ENCODE measurements at regions not wholly inside any gene's neighbourhood (a gene's known extent, or its start where the extent isn't known, plus 50 kb on each side); places are given as distances from the start of the nearest gene placed in this dataset.

DNA sequence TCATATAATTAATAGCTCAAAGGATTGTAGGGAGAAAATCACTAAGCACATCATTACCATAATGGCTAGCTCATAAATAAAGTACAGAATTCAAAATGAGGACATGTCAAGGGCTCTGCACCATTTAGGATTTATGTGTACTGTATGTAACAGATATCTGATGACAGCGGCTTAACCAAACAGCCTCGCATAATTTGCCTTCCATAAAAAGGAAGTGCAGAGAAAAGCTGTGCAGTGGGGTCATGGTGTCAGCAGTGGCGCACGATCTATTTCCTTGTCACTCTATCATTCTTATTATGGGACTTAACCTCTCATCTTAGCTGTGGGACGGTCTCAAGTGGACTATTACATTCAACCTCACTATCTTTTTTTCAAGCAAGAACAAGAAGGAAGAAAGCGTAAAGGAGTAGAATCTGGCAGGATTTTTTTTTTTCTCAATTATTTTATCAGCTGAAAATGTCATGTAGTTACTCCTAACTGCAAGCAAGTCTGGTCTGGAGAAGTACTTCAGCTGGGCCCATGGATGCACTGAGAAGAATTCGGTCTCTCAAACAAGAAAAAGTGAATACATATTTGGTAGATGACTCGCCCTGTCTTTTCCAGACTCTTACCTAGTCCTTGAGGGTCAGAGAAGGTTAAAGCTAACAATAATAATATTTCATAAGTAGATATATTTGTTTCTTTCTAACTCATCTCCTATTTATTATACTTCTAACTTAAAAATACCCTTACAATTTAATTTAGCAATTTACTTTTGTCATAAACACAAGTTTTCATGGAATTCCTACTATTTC lies 94.6 kb downstream of the COX18 start:
- 91 to 96% methylated on average over 8 of the region's 8 CpGs for WGBS, 2 experiments
- H3K27ac ChIP-seq (ENCODE audit: insufficient read depth, low read depth, low read length, poor library complexity, severe bottlenecking), result no peak overlapping the region
- no peaks in the 10 kb centered on the region for H3K9me3 ChIP-seq (ENCODE audit: control insufficient read depth, low read length)
- H3K4me1 ChIP-seq (ENCODE audit: control insufficient read depth, insufficient read depth, low read length), result peaks cover 4% of the 10 kb centered on the region
- no peaks in the 10 kb centered on the region for H3K36me3 ChIP-seq (ENCODE audit: control insufficient read depth, insufficient read depth, low read length)
- no peaks in the 10 kb centered on the region for H3K27me3 ChIP-seq (ENCODE audit: control insufficient read depth, insufficient read depth, low read length, poor library complexity, severe bottlenecking)
- H3K4me3 ChIP-seq (ENCODE audit: insufficient read depth, low read depth, low read length), result no peak overlapping the region

DNA sequence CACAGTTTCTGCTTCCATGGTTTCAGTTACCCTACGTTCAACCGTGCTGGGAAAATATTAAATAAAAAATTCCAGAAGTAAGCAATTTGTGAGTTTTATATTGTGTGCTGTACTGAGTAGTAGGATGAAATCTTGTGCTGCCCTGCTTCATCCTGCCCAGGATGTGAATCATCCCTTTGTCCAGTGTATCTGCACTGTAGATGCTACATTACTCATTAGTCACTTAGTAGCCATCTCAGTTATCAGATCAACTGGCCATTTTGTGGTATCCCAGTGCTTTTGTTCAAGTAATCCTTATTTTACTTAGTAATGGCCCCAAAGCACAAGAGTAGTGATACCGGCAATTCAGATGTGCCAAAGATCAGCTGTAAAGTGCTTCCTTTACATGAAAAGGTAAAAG lies 97.9 kb downstream of the COX18 start:
- H3K27ac ChIP-seq (ENCODE audit: insufficient read depth, low read depth, low read length, poor library complexity, severe bottlenecking), result no peak overlapping the region
- 93 to 100% methylated on average over 1 to 3 of the region's 3 CpGs for WGBS, 2 experiments
- H3K36me3 ChIP-seq (ENCODE audit: control insufficient read depth, insufficient read depth, low read length), result no peaks in the 10 kb centered on the region
- H3K4me3 ChIP-seq (ENCODE audit: insufficient read depth, low read depth, low read length), result no peak overlapping the region
- no peaks in the 10 kb centered on the region for H3K9me3 ChIP-seq (ENCODE audit: control insufficient read depth, low read length)
- peaks cover 11% of the 10 kb centered on the region for H3K4me1 ChIP-seq (ENCODE audit: control insufficient read depth, insufficient read depth, low read length)
- no peaks in the 10 kb centered on the region for H3K27me3 ChIP-seq (ENCODE audit: control insufficient read depth, insufficient read depth, low read length, poor library complexity, severe bottlenecking)

DNA sequence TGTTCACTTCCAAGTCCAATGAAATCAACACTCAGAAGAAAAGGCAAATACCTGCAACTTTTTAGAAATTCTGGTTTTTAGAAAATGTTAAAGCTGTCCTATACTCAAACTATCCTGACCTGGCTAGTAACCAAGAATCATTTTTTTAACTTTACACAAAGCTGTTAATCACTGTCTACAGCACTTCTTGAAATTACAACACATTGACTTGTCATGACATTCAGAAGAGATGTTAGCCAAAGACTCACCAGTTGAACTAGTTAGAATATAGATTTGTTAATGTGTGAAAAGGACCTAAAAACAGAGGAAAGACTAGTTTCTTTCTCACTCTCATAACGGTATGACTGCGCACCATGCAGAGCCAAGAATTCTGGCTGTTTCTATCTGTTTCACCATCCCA lies 98.8 kb downstream of the COX18 start:
- Histone ChIP-seq H3K27ac (ENCODE audit: insufficient read depth, low read depth, low read length, poor library complexity, severe bottlenecking) (no peak overlapping the region), H3K9me3 (ENCODE audit: control insufficient read depth, low read length) (no peaks in the 10 kb centered on the region), H3K4me3 (ENCODE audit: insufficient read depth, low read depth, low read length) (no peak overlapping the region), H3K36me3 (ENCODE audit: control insufficient read depth, insufficient read depth, low read length) (no peaks in the 10 kb centered on the region), H3K4me1 (ENCODE audit: control insufficient read depth, insufficient read depth, low read length) (peaks cover 11% of the 10 kb centered on the region), H3K27me3 (ENCODE audit: control insufficient read depth, insufficient read depth, low read length, poor library complexity, severe bottlenecking) (no peaks in the 10 kb centered on the region)
- WGBS, 2 experiments, result 94 to 98% methylated on average over 2 of the region's 2 CpGs

DNA sequence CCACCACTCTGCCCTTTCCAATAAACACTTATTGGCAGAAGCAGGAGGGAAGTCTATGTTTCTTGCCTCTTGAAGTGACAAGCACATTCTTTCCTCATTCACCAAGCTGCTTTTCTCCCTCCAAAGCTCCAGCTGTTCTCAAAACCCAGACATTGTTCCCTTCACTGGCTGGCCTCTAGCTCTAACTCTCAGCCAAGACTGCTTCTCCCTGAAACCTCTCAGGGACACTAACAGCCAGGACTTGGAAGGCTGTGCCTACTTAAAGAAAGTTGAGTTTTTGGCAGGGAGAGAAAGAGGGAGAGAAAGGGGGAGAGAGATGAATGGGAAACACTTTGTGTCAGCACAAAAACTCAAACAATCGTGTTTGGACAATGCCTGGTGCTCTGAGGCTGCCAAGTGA lies 99.5 kb downstream of the COX18 start:
- H3K4me1 ChIP-seq (ENCODE audit: control insufficient read depth, insufficient read depth, low read length), result peaks cover 11% of the 10 kb centered on the region
- H3K36me3 ChIP-seq (ENCODE audit: control insufficient read depth, insufficient read depth, low read length), result no peaks in the 10 kb centered on the region
- 56 to 73% methylated on average over 1 of the region's 1 CpG for WGBS, 2 experiments
- H3K27me3 ChIP-seq (ENCODE audit: control insufficient read depth, insufficient read depth, low read length, poor library complexity, severe bottlenecking), result no peaks in the 10 kb centered on the region
- peak overlapping the region; percentile 27 for H3K27ac ChIP-seq (ENCODE audit: insufficient read depth, low read depth, low read length, poor library complexity, severe bottlenecking)
- no peaks in the 10 kb centered on the region for H3K9me3 ChIP-seq (ENCODE audit: control insufficient read depth, low read length)
- no peak overlapping the region for H3K4me3 ChIP-seq (ENCODE audit: insufficient read depth, low read depth, low read length)

DNA sequence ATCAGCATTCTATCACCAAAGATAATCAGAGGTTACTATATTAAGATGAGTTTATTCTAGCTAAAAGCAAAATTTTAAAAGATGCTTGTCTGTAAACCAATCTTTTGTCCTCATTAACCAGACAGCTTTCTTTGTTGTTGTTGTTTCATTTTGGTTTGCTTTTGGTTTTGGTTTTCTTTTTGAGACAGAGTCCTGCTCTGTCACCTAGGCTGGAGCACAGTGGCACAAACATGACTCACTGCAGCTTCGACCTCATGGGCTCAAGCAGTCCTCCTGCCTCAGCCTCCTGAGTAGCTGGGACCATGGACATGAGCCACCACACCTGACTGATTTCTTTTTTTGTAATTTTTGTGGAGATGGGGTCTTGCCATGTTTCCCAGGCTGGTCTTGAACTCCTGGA lies 102.9 kb downstream of the COX18 start:
- no peaks in the 10 kb centered on the region for H3K36me3 ChIP-seq (ENCODE audit: control insufficient read depth, insufficient read depth, low read length)
- WGBS, 2 experiments, result 88 to 89% methylated on average over 1 of the region's 1 CpG
- peaks cover 11% of the 10 kb centered on the region for H3K4me1 ChIP-seq (ENCODE audit: control insufficient read depth, insufficient read depth, low read length)
- no peak overlapping the region for H3K4me3 ChIP-seq (ENCODE audit: insufficient read depth, low read depth, low read length)
- no peaks in the 10 kb centered on the region for H3K27me3 ChIP-seq (ENCODE audit: control insufficient read depth, insufficient read depth, low read length, poor library complexity, severe bottlenecking)
- no peak overlapping the region for H3K27ac ChIP-seq (ENCODE audit: insufficient read depth, low read depth, low read length, poor library complexity, severe bottlenecking)
- H3K9me3 ChIP-seq (ENCODE audit: control insufficient read depth, low read length), result no peaks in the 10 kb centered on the region

DNA sequence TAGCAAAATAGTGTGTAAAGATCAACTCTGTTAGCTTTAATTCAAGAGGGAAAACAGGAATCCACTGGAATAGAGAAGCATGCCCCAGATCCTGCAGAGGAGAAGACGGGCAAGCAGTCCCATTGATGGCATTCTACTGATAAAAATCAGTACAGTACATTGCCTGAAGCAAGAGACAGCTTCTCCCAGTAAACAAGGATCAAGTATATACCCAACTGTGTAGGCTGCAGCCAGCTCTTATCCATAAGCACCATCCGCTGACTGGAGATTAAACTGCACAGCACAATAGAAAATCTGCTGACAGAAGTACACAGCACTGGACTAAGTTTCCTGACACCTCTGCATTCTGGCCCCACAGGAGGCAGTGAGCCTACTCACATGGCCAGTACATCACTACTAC lies 110.1 kb downstream of the COX18 start:
- Histone ChIP-seq H3K27ac (ENCODE audit: insufficient read depth, low read depth, low read length, poor library complexity, severe bottlenecking) (no peak overlapping the region), H3K36me3 (ENCODE audit: control insufficient read depth, insufficient read depth, low read length) (no peaks in the 10 kb centered on the region), H3K4me3 (ENCODE audit: insufficient read depth, low read depth, low read length) (no peak overlapping the region), H3K4me1 (ENCODE audit: control insufficient read depth, insufficient read depth, low read length) (no peaks in the 10 kb centered on the region), H3K27me3 (ENCODE audit: control insufficient read depth, insufficient read depth, low read length, poor library complexity, severe bottlenecking) (no peaks in the 10 kb centered on the region), H3K9me3 (ENCODE audit: control insufficient read depth, low read length) (no peaks in the 10 kb centered on the region)
- WGBS, 2 experiments, result 91 to 93% methylated on average over 2 of the region's 2 CpGs

DNA sequence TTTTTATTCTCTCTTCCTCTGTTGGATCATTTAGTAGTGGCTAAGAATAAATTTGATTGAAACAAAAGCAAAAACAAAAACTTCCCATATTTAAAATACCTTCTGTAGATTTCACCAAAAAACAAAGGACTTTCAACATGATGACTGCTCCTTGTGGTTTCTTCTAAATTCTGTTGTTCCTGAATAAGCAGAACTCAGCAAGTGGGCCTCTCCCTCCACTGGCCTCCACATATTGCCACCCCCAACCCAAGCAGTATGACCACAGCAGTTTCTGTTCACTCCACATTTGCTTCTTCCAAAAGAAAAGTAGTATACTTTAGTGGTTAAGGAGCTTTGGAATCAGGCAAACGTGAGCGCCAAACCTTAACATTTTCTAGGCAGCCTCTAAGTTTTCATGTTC lies 114.7 kb downstream of the COX18 start:
- no peaks in the 10 kb centered on the region for H3K27me3 ChIP-seq (ENCODE audit: control insufficient read depth, insufficient read depth, low read length, poor library complexity, severe bottlenecking)
- 100% methylated on average over 2 of the region's 2 CpGs; no CpG with 5 or more reads in 1 of the 2 experiments for WGBS, 2 experiments
- no peaks in the 10 kb centered on the region for H3K36me3 ChIP-seq (ENCODE audit: control insufficient read depth, insufficient read depth, low read length)
- H3K4me3 ChIP-seq (ENCODE audit: insufficient read depth, low read depth, low read length), result no peak overlapping the region
- H3K27ac ChIP-seq (ENCODE audit: insufficient read depth, low read depth, low read length, poor library complexity, severe bottlenecking), result no peak overlapping the region
- H3K4me1 ChIP-seq (ENCODE audit: control insufficient read depth, insufficient read depth, low read length), result no peaks in the 10 kb centered on the region
- no peaks in the 10 kb centered on the region for H3K9me3 ChIP-seq (ENCODE audit: control insufficient read depth, low read length)

DNA sequence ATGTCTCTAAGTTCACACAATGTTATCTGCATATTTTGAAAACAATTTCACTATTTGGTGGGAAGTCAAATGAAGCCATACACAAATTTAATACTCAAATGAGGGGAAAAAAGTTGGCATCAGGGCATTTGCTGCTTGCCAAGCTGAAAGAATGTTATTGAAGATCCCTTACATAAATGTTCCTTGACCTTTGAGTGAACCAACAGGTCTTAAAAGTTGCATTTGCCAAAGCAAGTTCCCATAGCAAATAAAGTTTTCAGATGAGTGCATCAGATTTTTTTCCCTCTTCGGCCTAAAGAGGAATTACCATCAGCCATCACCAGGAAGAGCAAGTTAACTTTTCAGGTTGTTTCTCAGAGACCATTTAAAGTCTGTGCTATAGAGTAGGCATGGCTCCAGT lies 115.9 kb downstream of the COX18 start:
- H3K27me3 ChIP-seq (ENCODE audit: control insufficient read depth, insufficient read depth, low read length, poor library complexity, severe bottlenecking), result no peaks in the 10 kb centered on the region
- WGBS, 2 experiments, result 85 to 100% methylated on average over 1 of the region's 1 CpG
- no peaks in the 10 kb centered on the region for H3K36me3 ChIP-seq (ENCODE audit: control insufficient read depth, insufficient read depth, low read length)
- no peaks in the 10 kb centered on the region for H3K9me3 ChIP-seq (ENCODE audit: control insufficient read depth, low read length)
- H3K4me1 ChIP-seq (ENCODE audit: control insufficient read depth, insufficient read depth, low read length), result no peaks in the 10 kb centered on the region
- no peak overlapping the region for H3K4me3 ChIP-seq (ENCODE audit: insufficient read depth, low read depth, low read length)
- H3K27ac ChIP-seq (ENCODE audit: insufficient read depth, low read depth, low read length, poor library complexity, severe bottlenecking), result no peak overlapping the region

DNA sequence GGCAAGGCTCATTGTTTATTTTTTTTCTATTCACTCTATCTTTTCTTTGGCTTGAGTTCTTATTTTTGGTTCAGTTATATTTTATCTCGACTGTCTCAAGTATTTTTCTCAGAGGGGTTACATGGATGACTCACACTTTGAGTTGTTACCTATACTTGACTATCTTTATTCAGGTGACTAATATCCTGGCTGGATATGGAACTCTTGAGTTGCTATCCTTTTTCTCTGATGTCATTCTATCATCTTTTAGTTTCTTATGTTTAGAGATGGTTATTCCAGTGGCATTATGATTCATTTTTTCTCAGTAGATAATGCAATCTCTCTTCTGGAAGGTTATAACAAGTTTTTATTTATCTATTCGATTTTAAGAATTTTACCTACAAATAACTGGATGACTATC lies 117.9 kb downstream of the COX18 start:
- no peaks in the 10 kb centered on the region for H3K4me1 ChIP-seq (ENCODE audit: control insufficient read depth, insufficient read depth, low read length)
- H3K27ac ChIP-seq (ENCODE audit: insufficient read depth, low read depth, low read length, poor library complexity, severe bottlenecking), result no peak overlapping the region
- H3K36me3 ChIP-seq (ENCODE audit: control insufficient read depth, insufficient read depth, low read length), result no peaks in the 10 kb centered on the region
- no peaks in the 10 kb centered on the region for H3K27me3 ChIP-seq (ENCODE audit: control insufficient read depth, insufficient read depth, low read length, poor library complexity, severe bottlenecking)
- H3K9me3 ChIP-seq (ENCODE audit: control insufficient read depth, low read length), result no peaks in the 10 kb centered on the region
- WGBS, 2 experiments, result 90 to 100% methylated on average over 2 of the region's 2 CpGs
- no peak overlapping the region for H3K4me3 ChIP-seq (ENCODE audit: insufficient read depth, low read depth, low read length)

DNA sequence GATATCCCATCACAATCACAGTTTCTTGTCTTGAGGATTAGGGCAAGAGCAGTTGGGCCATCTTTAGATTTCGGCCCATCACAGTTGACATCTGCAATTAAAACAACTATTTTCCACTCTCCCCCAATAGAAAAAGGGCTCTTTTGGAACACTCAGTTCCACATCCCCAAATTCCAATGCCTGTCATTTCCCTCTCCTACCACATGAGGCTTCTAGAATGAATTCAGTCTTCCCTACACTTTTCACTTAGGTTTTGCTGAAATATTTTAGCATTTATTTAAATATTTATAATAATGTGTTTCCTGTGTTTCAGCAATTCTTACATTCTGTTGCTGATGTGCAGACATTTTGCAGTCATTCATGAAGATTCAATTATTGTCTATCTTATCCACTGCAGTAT lies 118.4 kb downstream of the COX18 start:
- Histone ChIP-seq H3K27me3 (ENCODE audit: control insufficient read depth, insufficient read depth, low read length, poor library complexity, severe bottlenecking) (no peaks in the 10 kb centered on the region), H3K27ac (ENCODE audit: insufficient read depth, low read depth, low read length, poor library complexity, severe bottlenecking) (no peak overlapping the region), H3K4me3 (ENCODE audit: insufficient read depth, low read depth, low read length) (no peak overlapping the region), H3K36me3 (ENCODE audit: control insufficient read depth, insufficient read depth, low read length) (no peaks in the 10 kb centered on the region), H3K9me3 (ENCODE audit: control insufficient read depth, low read length) (no peaks in the 10 kb centered on the region), H3K4me1 (ENCODE audit: control insufficient read depth, insufficient read depth, low read length) (no peaks in the 10 kb centered on the region)
- 89 to 97% methylated on average over 1 of the region's 1 CpG for WGBS, 2 experiments

Data from ectodermal cell (in vitro differentiated cells).